Sigmoid colon (tissue), 6 donors: ENCODE measurements at regions not wholly inside any gene's neighbourhood (a gene's known extent, or its start where the extent isn't known, plus 50 kb on each side); places are given as distances from the start of the nearest gene placed in this dataset.

Source experiments
- DNase-seq: peaks from one replicate; pipeline ENCODE4 v3.0.0-alpha.2; 2019
- H3K27ac ChIP-seq, 4 donors: fragments of 200-600 bp; sonication (generic); one replicate each; pipeline ENCODE4 v1.5.1; 2016 to 2019; ENCODE audit warnings: mild to moderate bottlenecking in 1 of 4
- H3K27me3 ChIP-seq, 3 donors: fragments of 200-600 bp; sonication (generic); one replicate each; pipeline ENCODE4 v1.5.1; 2019; ENCODE audit warnings: mild to moderate bottlenecking in 1 of 3
- H3K36me3 ChIP-seq, 4 donors: fragments of 200-600 bp; sonication (generic); one replicate each; pipeline ENCODE4 v1.5.1; 2016 to 2019
- H3K4me1 ChIP-seq, 4 donors: fragments of 200-600 bp; sonication (generic); one replicate each; pipeline ENCODE4 v1.5.1; 2017 to 2019
- H3K4me3 ChIP-seq, 4 donors: fragments of 200-600 bp; sonication (generic); one replicate each; pipeline ENCODE4 v1.5.1; 2017 to 2019; ENCODE audit warnings: mild to moderate bottlenecking in 2 of 4, moderate library complexity in 1 of 4
- H3K9me3 ChIP-seq, 4 donors: fragments of 200-600 bp in 3 of 4; sonication (generic) in 3 of 4; one replicate each; pipeline versions ENCODE4 v1.5.1 to v1.6.1; 2013 to 2019
- CTCF ChIP-seq, 4 experiments: fragments of 450-650 bp in 3 of 4; fragments of 200-600 bp in 1 of 4; IDR thresholded peaks; one replicate each; pipeline ENCODE4 v1.5.1; 2016 to 2019; ENCODE audit warnings: antibody characterized with exemption in 4 of 4, mild to moderate bottlenecking in 3 of 4, moderate library complexity in 2 of 4
- EP300 ChIP-seq, 4 donors: sonication (generic); formaldehyde crosslinking; IDR thresholded peaks; one replicate each; pipeline ENCODE4 v1.6.1; 2017; ENCODE audit warnings: antibody characterized with exemption in 4 of 4
- POLR2A ChIP-seq, 2 donors: fragments of 450-650 bp; IDR thresholded peaks; one replicate each; pipeline ENCODE4 v1.6.1; 2016; ENCODE audit warnings: antibody characterized with exemption in 2 of 2, mild to moderate bottlenecking in 2 of 2, moderate library complexity in 2 of 2
- POLR2AphosphoS5 ChIP-seq, 4 donors: sonication (generic); formaldehyde crosslinking; IDR thresholded peaks; one replicate each; pipeline ENCODE4 v1.6.1; 2017; ENCODE audit warnings: antibody characterized with exemption in 4 of 4
- WGBS, 2 donors: extraction: QIAGEN DNeasy Blood & Tissue Kit; methylation state at CpG; one replicate each; pipeline ENCODE4 v1.1.7; 2013; 5-methylcytosine and 5-hydroxymethylcytosine counted together
- intact Hi-C: fragments of 100-400 bp; cut with DNase I; formaldehyde crosslinking; loops from one replicate; pipeline ENCODE4 v1.15.1; 2023
- donor health status: healthy with polysubstance abuse.
- donor health status: healthy.

DNA sequence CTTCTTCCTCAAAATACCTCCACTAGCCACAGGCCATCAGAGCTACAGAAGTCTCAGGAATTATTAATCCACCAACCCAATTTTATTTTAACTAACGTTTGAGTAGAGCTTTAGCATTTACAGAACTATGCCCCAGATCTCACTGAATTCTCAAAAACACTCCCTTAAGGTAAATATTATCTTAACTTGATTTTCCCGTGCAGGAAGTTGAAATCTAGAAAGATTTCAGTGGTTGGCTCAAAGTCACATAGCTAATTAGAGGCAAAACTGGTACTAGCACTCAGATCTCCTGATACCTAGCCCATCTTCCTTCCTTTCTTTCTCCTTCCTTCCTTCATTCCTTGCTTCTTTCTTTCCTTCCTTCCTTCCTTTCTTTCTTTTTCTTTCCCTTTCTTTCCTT is 298.3 kb downstream of the ENC1 start:
- 5 to 48% methylated on average over 2 of the region's 2 CpGs for WGBS, 2 donors

DNA sequence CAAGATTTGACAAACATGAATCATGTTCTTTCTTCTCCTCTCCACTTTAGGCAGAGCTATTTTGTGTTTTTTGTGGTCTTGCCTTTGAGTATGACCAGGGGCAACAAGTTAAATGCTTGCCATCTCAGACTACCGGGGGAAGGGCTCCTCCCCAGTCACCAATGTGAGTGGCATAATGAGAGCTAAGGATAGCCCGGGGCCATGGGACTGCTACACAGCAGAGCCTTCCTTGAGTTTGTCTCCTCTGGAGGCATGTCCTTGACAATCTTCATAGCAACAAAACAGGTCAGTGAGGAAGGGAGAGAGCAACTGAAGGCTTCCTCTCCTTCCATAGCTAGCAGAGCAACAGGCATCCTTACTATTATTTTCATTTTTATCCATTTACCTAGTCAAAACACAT is 299.3 kb downstream of the ENC1 start:
- WGBS, 2 donors = 92 to 94% methylated on average over 2 of the region's 2 CpGs

More for the DNA sequence above, 298.3 kb downstream of the ENC1 start:
- Histone ChIP-seq H3K36me3 (no peaks in the 10 kb centered on the region), H3K4me3 (no peak overlapping the region), H3K4me1 (peaks cover 0 to 11% (median 7%) of the 10 kb centered on the region in 4 donors), H3K27me3 (no peaks in the 10 kb centered on the region), H3K27ac (no peak overlapping the region), H3K9me3 (no peaks in the 10 kb centered on the region)
- intact Hi-C loops = no loop called here
- TF ChIP-seq POLR2A (IDR thresholded peaks at IDR 0.05) = no peak
- no peak for TF ChIP-seq POLR2AphosphoS5 (IDR thresholded peaks at IDR 0.05)
- no peak for TF ChIP-seq EP300 (IDR thresholded peaks at IDR 0.05)
- TF ChIP-seq CTCF (IDR thresholded peaks at IDR 0.05) = no peak
- no peak for DNase-seq

GRCh38 chr5:74340476-74340875 is 300.1 kb downstream of the ENC1 start:
- no peak overlapping the region for H3K4me3 ChIP-seq

More for the DNA sequence above, 299.3 kb downstream of the ENC1 start:
- Histone ChIP-seq H3K36me3 (no peaks in the 10 kb centered on the region), H3K4me3 (no peak overlapping the region), H3K4me1 (peaks cover 0 to 18% (median 11%) of the 10 kb centered on the region in 4 donors), H3K27me3 (no peaks in the 10 kb centered on the region), H3K9me3 (no peaks in the 10 kb centered on the region), H3K27ac (no peak overlapping the region)
- no peak for DNase-seq
- TF ChIP-seq POLR2AphosphoS5 (IDR thresholded peaks at IDR 0.05) (no peak), CTCF (IDR thresholded peaks at IDR 0.05) (no peak), POLR2A (IDR thresholded peaks at IDR 0.05) (no peak), EP300 (IDR thresholded peaks at IDR 0.05) (no peak)
- intact Hi-C loops = no loop called here

DNA sequence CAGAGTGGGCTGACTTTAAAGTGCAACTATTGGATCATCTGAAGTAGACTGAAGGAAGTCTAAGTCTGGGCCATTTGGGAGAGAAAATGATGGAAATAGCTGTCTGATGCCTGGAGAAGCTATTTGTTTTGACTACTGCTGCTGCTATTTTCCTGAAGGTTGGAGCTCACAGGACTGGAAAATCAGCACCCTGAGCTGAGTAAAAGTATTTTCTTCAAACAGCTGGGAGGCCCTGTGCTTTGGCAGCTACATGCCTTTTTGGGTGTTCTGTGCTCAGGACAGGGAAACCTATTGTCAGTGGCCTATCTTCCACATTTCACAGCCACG is 302.6 kb downstream of the ENC1 start:
- Histone ChIP-seq H3K4me3 (no peak overlapping the region), H3K27ac (peak overlapping the region in 3 of 4 donors; percentile 7 to 59 (median 51)), H3K36me3 (no peaks in the 10 kb centered on the region), H3K4me1 (peaks cover 0 to 18% (median 11%) of the 10 kb centered on the region in 4 donors), H3K27me3 (no peaks in the 10 kb centered on the region), H3K9me3 (no peaks in the 10 kb centered on the region)
- TF ChIP-seq CTCF (IDR thresholded peaks at IDR 0.05) = no peak
- TF ChIP-seq POLR2AphosphoS5 (IDR thresholded peaks at IDR 0.05) = no peak
- TF ChIP-seq EP300 (IDR thresholded peaks at IDR 0.05) = no peak
- TF ChIP-seq POLR2A (IDR thresholded peaks at IDR 0.05) = no peak
- intact Hi-C loops = no loop called here
- DNase-seq = no peak
- WGBS, 2 donors = 40 to 76% methylated on average over 1 of the region's 1 CpG

More at GRCh38 chr5:74340476-74340875, 300.1 kb downstream of the ENC1 start:
- Histone ChIP-seq H3K9me3 (no peaks in the 10 kb centered on the region), H3K27ac (no peak overlapping the region), H3K27me3 (no peaks in the 10 kb centered on the region), H3K4me1 (peaks cover 0 to 18% (median 11%) of the 10 kb centered on the region in 4 donors), H3K36me3 (no peaks in the 10 kb centered on the region)
- WGBS, 2 donors = 92 to 93% methylated on average over 5 of the region's 5 CpGs
- intact Hi-C loops = no loop called here
- no peak for DNase-seq
- TF ChIP-seq POLR2A (IDR thresholded peaks at IDR 0.05) (no peak), CTCF (IDR thresholded peaks at IDR 0.05) (no peak), POLR2AphosphoS5 (IDR thresholded peaks at IDR 0.05) (no peak), EP300 (IDR thresholded peaks at IDR 0.05) (no peak)
